Stimulated activated CD8-positive, alpha-beta memory T cell treated with anti-CD3 and anti-CD28 coated beads, Interleukin-15, amount 100 ng/mL, for 1 hour (primary cell): ENCODE measurements at regions not wholly inside any gene's neighbourhood (a gene's known extent, or its start where the extent isn't known, plus 50 kb on each side); places are given as distances from the start of the nearest gene placed in this dataset.
"Not testable (repeated sequence)": the region's sequence is repeated elsewhere in the genome, so short reads cannot be mapped to it uniquely, and the experiment has no call there.

Experiments
- DNase-seq: peaks from one replicate; pipeline ENCODE4 v3.0.0-alpha.2; 2020; ENCODE audit warnings: low read depth

GRCh38 chr9:38126730-38127129 is 57.7 kb upstream of the SHB start:
- DNase-seq: no peak

GRCh38 chr9:38125889-38126288 is 56.9 kb upstream of the SHB start:
- DNase-seq: no peak

- not testable (repeated sequence) for DNase-seq
Observed at GRCh38 chr9:38123359-38123758, 54.3 kb upstream of the SHB start.

GRCh38 chr9:38120961-38121360 is 51.9 kb upstream of the SHB start:
- DNase-seq: no peak

GRCh38 chr9:38119560-38120236 is 50.7 kb upstream of the SHB start:
- DNase-seq: no peak

GRCh38 chr9:38118862-38119438 is 49.9 kb upstream of the SHB start:
- no peak for DNase-seq
